ENCODE measurements at regions not wholly inside any gene's neighbourhood (a gene's known extent, or its start where the extent isn't known, plus 50 kb on each side); places are given as distances from the start of the nearest gene placed in this dataset.
"Not testable (repeated sequence)": the region's sequence is repeated elsewhere in the genome, so short reads cannot be mapped to it uniquely, and the experiment has no call there.

- DNase-seq: not testable (repeated sequence)
Observed at GRCh38 chr22:23436354-23437106, 143.6 kb downstream of the IGLL1 start.

DNA sequence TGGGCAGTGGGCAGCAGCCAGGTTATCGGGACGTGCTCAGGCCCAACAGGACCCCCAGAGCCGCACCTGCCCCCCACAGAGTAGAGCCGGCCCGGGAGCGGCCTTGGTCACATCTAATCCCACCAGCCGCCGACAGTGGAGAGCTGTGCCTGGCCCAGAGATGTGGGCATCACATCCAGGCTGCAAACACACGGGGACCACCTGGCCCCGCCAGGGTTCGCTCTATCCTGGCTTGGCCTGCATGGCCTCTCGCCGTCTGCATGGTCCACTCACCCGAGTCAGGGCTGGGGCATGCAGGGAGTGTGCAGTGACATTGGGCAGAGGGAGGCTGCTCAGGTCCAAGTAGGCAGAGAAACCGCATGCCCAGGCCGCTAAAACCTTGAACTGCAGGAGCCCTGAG, 144.9 kb downstream of the IGLL1 start:
- not testable (repeated sequence) for DNase-seq

GRCh38 chr22:23434198-23434830, 145.8 kb downstream of the IGLL1 start:
- not testable (repeated sequence) for DNase-seq

- DNase-seq: not testable (repeated sequence)
Observed at GRCh38 chr22:23433127-23434005, 146.7 kb downstream of the IGLL1 start.

DNA sequence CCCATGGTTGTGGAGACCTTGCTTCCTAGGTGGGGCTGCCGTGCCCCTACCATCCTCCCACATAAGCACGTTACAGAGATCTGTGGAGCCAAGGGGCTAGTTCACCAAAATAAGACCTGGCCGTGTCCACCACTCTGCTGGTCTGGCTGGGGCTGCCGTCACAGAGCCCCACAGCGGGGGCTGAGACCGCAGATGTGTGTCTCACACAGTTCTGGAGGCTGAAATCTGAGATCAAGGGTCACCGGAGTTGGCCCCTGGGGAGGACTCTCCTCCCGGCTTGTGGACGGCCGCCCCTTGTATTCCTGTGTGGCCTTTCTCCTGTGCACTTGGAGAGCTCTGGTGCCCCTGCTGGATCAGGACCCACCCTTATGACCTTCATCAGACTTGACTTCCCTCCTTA, 147.4 kb downstream of the IGLL1 start:
- DNase-seq: not testable (repeated sequence)

- DNase-seq: no peak
Observed at GRCh38 chr22:23431337-23432072, 148.6 kb downstream of the IGLL1 start.

DNA sequence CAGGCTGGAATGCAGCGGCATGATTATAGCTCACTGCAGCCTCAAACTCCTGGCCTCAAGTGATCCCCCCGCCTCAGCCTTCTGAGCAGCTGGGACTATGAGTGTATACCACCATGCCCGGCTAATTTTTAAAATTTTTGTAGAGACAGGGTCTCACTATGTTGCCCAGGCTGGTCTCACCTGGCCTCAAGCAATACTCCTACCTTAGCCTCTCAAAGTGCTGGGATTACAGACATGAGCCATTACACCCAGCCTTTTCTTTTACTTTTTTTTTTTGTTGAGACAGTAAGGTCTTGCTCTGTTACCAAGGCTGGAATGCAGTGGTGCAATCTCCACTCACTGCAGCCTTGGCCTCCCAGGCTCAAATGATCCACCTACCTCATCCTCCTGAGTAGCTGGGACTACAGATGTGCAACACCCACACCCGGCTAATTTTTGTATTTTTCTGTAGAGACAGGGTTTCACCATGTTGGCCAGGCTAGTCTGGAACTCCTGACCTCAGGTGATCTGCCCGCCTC, 155.5 kb downstream of the IGLL1 start:
- not testable (repeated sequence) for DNase-seq

GRCh38 chr22:23424031-23424430, 156.1 kb downstream of the IGLL1 start:
- DNase-seq: no peak

- DNase-seq: not testable (repeated sequence)
Observed at GRCh38 chr22:23422281-23422680, 157.8 kb downstream of the IGLL1 start.

DNA sequence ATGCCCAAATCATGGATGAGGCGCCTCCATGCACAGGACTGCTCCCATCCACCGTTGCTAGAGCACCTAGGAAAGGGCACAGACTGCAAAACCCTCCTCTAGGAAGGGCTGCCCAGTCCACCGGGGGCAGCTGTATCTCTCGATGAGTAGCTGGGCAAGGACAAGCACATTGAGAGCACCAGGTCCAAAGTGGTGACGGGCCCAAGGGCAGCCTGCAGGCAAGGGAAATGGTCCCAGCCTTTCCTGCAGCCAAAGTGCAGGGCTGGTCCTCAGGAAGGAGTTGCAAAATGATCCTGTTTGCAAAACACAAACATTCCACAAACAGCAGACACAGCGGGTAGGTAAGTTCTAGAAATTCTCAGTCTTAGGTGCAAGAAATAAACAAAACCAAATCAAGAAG, 158.8 kb downstream of the IGLL1 start:
- DNase-seq: not testable (repeated sequence)

DNA sequence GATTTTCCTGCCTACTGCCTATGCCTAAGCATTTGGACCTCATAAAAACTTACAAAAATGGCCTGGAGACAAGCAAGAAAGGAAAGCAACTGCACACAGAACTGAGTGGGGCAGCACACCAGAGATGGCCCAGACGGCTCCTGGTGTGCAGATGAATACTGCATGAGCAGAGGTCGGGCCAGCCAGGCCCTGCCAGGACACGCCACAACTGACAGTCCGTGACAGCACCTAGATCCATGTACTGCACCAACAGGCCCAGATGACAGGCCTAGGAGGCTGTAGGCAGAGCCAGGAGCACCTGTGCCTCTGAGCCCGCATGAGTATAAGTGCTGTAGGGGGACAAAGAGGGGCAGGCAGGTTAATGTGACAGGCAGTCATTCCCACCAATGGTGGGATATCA, 160.2 kb downstream of the IGLL1 start:
- no peak for DNase-seq

- DNase-seq: no peak
Observed at GRCh38 chr22:23419171-23419570, 160.9 kb downstream of the IGLL1 start.

- no peak for DNase-seq
Observed at GRCh38 chr22:23418159-23418788, 161.8 kb downstream of the IGLL1 start.

DNA sequence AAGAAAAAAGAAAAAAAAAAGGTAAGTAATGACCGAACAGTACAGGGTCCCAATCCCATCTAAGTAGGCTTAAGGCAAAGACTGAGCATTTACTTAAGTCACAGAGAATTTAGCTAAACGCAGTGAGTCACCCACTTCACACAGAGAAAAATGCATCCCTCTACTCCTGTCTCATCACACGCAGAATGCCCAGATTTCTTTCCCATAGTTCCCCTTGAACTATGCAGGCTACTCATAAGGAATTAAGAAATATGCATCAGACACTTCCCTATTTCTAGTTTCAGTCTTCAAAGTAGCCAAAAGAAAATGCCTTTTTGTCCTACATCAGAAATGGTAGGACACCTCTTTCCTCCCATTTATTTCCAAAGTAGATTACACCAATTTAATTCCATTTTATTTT, 162.8 kb downstream of the IGLL1 start:
- not testable (repeated sequence) for DNase-seq

GRCh38 chr22:23416169-23416690, 163.9 kb downstream of the IGLL1 start:
- not testable (repeated sequence) for DNase-seq

- DNase-seq: no peak
Observed at GRCh38 chr22:23415490-23415851, 164.6 kb downstream of the IGLL1 start.

DNA sequence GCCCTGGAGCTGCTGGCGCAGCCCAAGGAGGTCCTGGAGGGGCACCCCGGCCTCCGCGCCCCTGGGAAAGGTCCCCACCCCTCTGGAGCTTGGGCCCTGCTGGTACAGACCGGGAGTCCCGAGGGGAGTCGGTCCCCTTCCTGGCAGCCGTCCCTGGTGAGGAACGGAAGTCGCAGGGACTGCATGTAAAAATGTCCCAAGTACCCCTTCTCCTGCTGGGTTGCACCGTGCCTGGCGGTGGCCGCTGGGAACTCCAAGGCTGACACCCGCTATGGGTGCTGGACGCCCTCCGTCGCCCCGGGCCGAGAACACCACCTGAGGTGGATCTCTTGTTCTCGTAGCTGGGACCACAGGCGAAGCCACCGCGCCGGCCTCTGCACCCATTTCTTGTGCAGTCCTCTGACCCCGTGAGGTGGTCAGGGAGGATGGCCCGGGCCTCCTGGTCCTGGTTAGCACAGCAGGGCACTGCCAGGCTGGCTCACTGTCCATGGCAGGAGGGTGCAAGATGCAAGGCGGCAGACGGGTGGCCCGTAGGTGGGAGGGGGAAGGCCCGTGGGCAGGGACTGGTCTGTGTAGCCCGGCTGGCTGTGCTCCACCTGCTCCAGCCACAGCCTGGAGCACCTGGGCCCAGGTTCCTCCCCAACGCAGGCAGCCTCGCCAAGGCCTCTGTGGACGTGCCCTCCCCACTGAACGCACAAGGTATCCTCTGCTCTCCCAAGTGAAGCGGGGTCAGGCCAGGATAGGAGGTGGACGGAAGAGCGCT, 165.2 kb downstream of the IGLL1 start:
- DNase-seq: no peak

- DNase-seq: no peak
Observed at GRCh38 chr22:23411739-23412138, 168.4 kb downstream of the IGLL1 start.

- no peak for DNase-seq
Observed at GRCh38 chr22:23410411-23410810, 169.7 kb downstream of the IGLL1 start.

- no peak for DNase-seq
Observed at GRCh38 chr22:23409976-23410375, 170.1 kb downstream of the IGLL1 start.

DNA sequence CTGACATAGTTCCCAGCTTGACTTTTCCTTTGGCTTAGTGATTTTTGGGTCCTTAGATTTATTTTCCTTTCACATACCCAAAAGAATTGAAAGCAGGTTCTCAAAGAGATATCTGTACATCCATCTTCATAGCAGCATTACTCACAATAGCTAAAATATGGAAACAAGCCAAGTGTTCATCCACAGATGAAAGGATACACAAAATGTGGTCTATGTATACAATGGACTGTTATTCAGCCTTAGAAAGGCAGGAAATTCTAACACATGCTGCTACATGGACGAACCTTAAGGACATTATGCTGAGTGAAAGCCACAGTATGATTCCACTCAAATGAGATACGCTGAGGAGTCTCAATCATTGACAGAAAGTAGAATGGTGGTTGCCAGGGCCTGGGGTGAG, 171.8 kb downstream of the IGLL1 start:
- no peak for DNase-seq
